ENCODE measurements at regions not wholly inside any gene's neighbourhood (a gene's known extent, or its start where the extent isn't known, plus 50 kb on each side); places are given as distances from the start of the nearest gene placed in this dataset.

DNA sequence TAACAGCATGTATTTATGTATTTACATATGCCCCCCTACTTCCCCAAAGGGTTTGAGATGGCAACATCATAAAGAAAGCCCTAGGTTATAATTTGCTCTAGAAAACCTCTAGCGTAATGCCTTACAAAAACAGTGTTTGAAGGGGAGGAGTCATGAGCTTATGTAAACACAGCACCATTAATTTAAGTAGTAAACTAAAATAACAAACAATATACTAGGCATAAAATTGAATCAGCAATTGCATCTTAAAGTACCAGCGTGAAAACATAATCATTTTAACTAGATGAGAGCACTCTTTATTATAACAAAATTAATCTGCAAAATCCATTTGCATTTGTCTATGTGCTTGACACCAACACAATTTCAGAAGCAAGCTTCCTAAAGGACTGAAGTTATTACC is 507.2 kb upstream of the NRP1 start:
- no peak for DNase-seq
- no peaks in the 10 kb centered on the region for H3K4me1 ChIP-seq (replicated peaks in 1 of 2)
- no peaks in the 10 kb centered on the region for H3K9me3 ChIP-seq (replicated peaks in 1 of 3)
- H3K27me3 ChIP-seq, result no peaks in the 10 kb centered on the region
- H3K27ac ChIP-seq, result no peak overlapping the region
- H3K4me3 ChIP-seq, result no peak overlapping the region
- no peaks in the 10 kb centered on the region for H3K36me3 ChIP-seq (replicated peaks in 1 of 2)
- WGBS, 4 donors, result 74 to 86% (median 84%) methylated on average over 2 of the region's 2 CpGs
- TF ChIP-seq, protein P1, sequence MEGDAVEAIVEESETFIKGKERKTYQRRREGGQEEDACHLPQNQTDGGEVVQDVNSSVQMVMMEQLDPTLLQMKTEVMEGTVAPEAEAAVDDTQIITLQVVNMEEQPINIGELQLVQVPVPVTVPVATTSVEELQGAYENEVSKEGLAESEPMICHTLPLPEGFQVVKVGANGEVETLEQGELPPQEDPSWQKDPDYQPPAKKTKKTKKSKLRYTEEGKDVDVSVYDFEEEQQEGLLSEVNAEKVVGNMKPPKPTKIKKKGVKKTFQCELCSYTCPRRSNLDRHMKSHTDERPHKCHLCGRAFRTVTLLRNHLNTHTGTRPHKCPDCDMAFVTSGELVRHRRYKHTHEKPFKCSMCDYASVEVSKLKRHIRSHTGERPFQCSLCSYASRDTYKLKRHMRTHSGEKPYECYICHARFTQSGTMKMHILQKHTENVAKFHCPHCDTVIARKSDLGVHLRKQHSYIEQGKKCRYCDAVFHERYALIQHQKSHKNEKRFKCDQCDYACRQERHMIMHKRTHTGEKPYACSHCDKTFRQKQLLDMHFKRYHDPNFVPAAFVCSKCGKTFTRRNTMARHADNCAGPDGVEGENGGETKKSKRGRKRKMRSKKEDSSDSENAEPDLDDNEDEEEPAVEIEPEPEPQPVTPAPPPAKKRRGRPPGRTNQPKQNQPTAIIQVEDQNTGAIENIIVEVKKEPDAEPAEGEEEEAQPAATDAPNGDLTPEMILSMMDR (IDR thresholded peaks at IDR 0.05), result no peak
- no peak for TF ChIP-seq POLR2A (IDR thresholded peaks at IDR 0.05)
- intact Hi-C loops (cut with DNase I), result no loop called here

DNA sequence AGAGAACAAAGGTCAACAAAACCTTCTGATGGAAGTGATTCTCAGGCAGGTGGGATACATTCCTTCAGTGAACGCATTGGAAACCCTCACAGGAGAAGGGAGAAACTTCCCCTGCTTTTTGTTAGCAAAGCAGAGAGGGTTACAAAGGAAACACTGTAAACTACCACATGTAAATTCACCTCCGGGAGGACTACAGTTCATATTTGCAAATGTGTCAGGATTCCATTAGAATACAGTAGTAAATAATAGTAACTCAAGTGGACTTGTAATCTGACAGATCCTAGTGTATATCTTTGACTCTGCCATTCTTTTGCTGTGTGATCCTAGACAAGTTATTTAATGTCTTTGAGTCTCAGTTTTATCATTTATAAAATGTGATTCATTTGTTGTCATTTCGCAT is 504.3 kb upstream of the NRP1 start:
- no peaks in the 10 kb centered on the region for H3K4me1 ChIP-seq (replicated peaks in 1 of 2)
- H3K36me3 ChIP-seq (replicated peaks in 1 of 2), result no peaks in the 10 kb centered on the region
- intact Hi-C loops (cut with DNase I), result no loop called here
- DNase-seq, result no peak
- no peaks in the 10 kb centered on the region for H3K9me3 ChIP-seq (replicated peaks in 1 of 3)
- no peaks in the 10 kb centered on the region for H3K27me3 ChIP-seq
- no peak overlapping the region for H3K4me3 ChIP-seq
- H3K27ac ChIP-seq, result no peak overlapping the region
- TF ChIP-seq POLR2A (IDR thresholded peaks at IDR 0.05), result no peak
- TF ChIP-seq, protein P1 (IDR thresholded peaks at IDR 0.05), result no peak
- 90 to 94% (median 91%) methylated on average over 3 of the region's 3 CpGs for WGBS, 4 donors

DNA sequence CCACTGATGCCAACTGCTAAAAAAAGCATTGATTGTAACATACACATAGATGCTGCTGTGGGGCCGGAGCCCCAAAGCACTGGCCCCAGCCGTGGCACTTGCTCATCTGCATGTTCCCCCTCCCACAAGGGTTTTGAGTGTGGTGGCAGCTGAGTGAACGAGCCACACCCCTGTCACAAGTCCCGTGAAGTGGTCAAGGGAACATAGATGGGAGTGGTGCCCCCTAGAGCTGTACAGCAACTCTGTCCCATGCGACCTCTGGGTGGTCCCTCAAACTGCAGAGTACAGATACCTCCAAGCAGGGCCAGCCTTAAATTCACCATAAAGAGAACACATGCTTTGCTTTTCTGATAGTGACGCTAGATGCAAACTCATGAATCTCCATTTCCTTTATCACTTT is 503.3 kb upstream of the NRP1 start:
- Histone ChIP-seq H3K36me3 (replicated peaks in 1 of 2) (no peaks in the 10 kb centered on the region), H3K27ac (no peak overlapping the region), H3K9me3 (replicated peaks in 1 of 3) (no peaks in the 10 kb centered on the region), H3K4me1 (replicated peaks in 1 of 2) (no peaks in the 10 kb centered on the region), H3K27me3 (no peaks in the 10 kb centered on the region), H3K4me3 (no peak overlapping the region)
- intact Hi-C loops (cut with DNase I), result no loop called here
- DNase-seq, result no peak
- TF ChIP-seq, protein P1 (IDR thresholded peaks at IDR 0.05), result no peak
- TF ChIP-seq POLR2A (IDR thresholded peaks at IDR 0.05), result no peak
- whole genome bisulfite sequencing, 4 donors, result 78 to 86% (median 85%) methylated on average over 2 to 6 of the region's 6 CpGs

DNA sequence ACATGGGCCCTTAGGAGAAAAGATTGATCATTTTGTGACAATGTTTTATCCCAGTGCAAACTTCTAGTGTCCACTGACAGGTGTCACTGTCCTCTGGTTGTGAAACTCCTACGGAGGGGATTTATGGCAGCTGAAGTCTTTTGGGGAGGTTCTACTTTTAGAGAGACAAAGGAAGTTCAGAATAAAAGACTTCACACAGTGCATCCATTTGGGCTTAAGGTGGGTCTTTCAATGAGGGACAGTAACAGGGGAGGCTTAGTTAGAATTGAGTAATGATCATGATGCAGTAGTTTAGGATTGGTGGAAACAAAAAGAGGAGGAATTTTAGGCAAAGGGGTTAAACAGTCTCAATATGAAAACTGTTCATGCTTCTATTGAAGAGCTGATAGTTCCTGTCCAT is 501.1 kb upstream of the NRP1 start:
- Histone ChIP-seq H3K27me3 (no peaks in the 10 kb centered on the region), H3K27ac (no peak overlapping the region), H3K4me3 (no peak overlapping the region), H3K36me3 (replicated peaks in 1 of 2) (no peaks in the 10 kb centered on the region), H3K9me3 (replicated peaks in 1 of 3) (no peaks in the 10 kb centered on the region), H3K4me1 (replicated peaks in 1 of 2) (no peaks in the 10 kb centered on the region)
- WGBS, 4 donors, result 81 to 88% (median 83%) methylated on average over 1 of the region's 1 CpG
- DNase-seq, result no peak
- intact Hi-C loops (cut with DNase I), result no loop called here
- TF ChIP-seq POLR2A (IDR thresholded peaks at IDR 0.05), result no peak
- TF ChIP-seq, protein P1 (IDR thresholded peaks at IDR 0.05), result no peak

Data from adrenal gland (tissue), 9 donors.